Tibial nerve (tissue), 4 donors: ENCODE measurements at regions not wholly inside any gene's neighbourhood (a gene's known extent, or its start where the extent isn't known, plus 50 kb on each side); places are given as distances from the start of the nearest gene placed in this dataset.

Experiments
- DNase-seq, 2 donors: peaks; one replicate each; pipeline ENCODE4 v3.0.0-alpha.2; 2019; ENCODE audit warnings: low spot score in 2 of 2
- H3K27ac ChIP-seq, 4 donors: fragments of 200-600 bp; sonication (generic) in 3 of 4; one replicate each; pipeline ENCODE4 v1.5.1; 2017 to 2019; ENCODE audit warnings: mild to moderate bottlenecking in 1 of 4
- H3K27me3 ChIP-seq, 2 donors: fragments of 200-600 bp; sonication (generic) in 1 of 2; one replicate each; pipeline versions ENCODE4 v1.5.1 to v1.6.0; 2017 to 2019
- H3K36me3 ChIP-seq, 3 donors: fragments of 200-600 bp; sonication (generic); one replicate each; pipeline ENCODE4 v1.5.1; 2018 to 2019
- H3K4me1 ChIP-seq, 4 donors: fragments of 200-600 bp; sonication (generic) in 3 of 4; one replicate each; pipeline ENCODE4 v1.5.1; 2017 to 2019
- H3K4me3 ChIP-seq, 4 donors: fragments of 200-600 bp; sonication (generic) in 3 of 4; one replicate each; pipeline ENCODE4 v1.5.1; 2017 to 2019; ENCODE audit warnings: mild to moderate bottlenecking in 1 of 4, moderate library complexity in 1 of 4
- H3K9me3 ChIP-seq, 4 donors: fragments of 200-600 bp; sonication (generic) in 3 of 4; one replicate each; pipeline ENCODE4 v1.5.1; 2017 to 2019
- EP300 ChIP-seq, 2 donors: sonication (generic); formaldehyde crosslinking; IDR thresholded peaks; one replicate each; pipeline ENCODE4 v1.6.1; 2017; ENCODE audit warnings: antibody characterized with exemption in 2 of 2, mild to moderate bottlenecking in 1 of 2
- POLR2A ChIP-seq, 2 donors: fragments of 450-650 bp; IDR thresholded peaks; one replicate each; pipeline ENCODE4 v1.6.1; 2017; ENCODE audit warnings: antibody characterized with exemption in 2 of 2, mild to moderate bottlenecking in 2 of 2, moderate library complexity in 2 of 2
- WGBS, 2 donors: methylation state at CpG; one replicate each; pipeline ENCODE4 v1.1.5; 2018; 5-methylcytosine and 5-hydroxymethylcytosine counted together
- TF ChIP-seq, protein P1 (sequence below), 5 experiments: fragments of 200-600 bp in 3 of 5; fragments of 450-650 bp in 2 of 5; sonication (generic) in 3 of 5; IDR thresholded peaks; one replicate each; pipeline ENCODE4 v1.5.1; 2016 to 2019; ENCODE audit warnings: antibody characterized with exemption in 5 of 5, mild to moderate bottlenecking in 3 of 5, moderate library complexity in 2 of 5

DNA sequence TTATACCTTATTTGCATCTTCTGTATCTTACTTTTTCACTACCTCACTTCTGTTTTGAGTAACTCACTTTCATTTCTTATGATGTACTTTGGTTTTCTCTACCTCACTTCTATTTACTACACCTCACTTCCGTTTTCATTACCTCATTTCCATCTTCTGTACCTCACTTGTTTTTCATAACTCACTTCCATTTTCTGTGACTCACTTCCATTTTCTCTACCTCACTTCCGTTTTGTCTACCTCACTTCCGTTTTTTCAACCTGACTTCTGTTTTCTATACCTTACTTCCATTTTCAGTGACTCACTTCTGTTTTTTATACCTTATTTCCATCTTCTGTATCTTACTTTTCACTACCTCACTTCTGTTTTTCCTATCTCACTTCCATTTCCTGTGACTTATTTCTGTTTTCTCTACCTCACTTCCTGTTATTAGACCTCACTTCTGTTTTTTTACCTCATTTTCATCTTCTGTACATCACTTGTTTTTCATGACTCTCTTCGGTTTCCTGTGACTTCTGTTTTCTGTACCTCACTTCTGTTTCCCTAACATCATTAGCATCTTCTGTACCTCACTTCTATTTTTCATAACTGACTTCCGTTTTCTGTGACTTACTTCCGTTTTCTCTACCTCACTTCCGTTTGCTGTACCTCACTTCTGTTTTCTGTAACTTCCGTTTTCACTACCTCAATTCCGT lies 493.1 kb upstream of the AKR1E2 start:
- Histone ChIP-seq H3K4me3 (no peak overlapping the region), H3K9me3 (peaks cover 0 to 2% (median 0%) of the 10 kb centered on the region in 4 donors), H3K4me1 (peaks cover 0 to 10% (median 0%) of the 10 kb centered on the region in 4 donors), H3K36me3 (no peaks in the 10 kb centered on the region), H3K27me3 (no peaks in the 10 kb centered on the region), H3K27ac (peak overlapping the region in 2 of 4 donors; percentile 43 to 45)
- WGBS, 2 donors, result 90% methylated on average over 9 of the region's 9 CpGs
- no peak for TF ChIP-seq EP300 (IDR thresholded peaks at IDR 0.05)
- no peak for TF ChIP-seq POLR2A (IDR thresholded peaks at IDR 0.05)
- TF ChIP-seq, protein P1, sequence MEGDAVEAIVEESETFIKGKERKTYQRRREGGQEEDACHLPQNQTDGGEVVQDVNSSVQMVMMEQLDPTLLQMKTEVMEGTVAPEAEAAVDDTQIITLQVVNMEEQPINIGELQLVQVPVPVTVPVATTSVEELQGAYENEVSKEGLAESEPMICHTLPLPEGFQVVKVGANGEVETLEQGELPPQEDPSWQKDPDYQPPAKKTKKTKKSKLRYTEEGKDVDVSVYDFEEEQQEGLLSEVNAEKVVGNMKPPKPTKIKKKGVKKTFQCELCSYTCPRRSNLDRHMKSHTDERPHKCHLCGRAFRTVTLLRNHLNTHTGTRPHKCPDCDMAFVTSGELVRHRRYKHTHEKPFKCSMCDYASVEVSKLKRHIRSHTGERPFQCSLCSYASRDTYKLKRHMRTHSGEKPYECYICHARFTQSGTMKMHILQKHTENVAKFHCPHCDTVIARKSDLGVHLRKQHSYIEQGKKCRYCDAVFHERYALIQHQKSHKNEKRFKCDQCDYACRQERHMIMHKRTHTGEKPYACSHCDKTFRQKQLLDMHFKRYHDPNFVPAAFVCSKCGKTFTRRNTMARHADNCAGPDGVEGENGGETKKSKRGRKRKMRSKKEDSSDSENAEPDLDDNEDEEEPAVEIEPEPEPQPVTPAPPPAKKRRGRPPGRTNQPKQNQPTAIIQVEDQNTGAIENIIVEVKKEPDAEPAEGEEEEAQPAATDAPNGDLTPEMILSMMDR (IDR thresholded peaks at IDR 0.05), result no peak
- DNase-seq, result no peak

DNA sequence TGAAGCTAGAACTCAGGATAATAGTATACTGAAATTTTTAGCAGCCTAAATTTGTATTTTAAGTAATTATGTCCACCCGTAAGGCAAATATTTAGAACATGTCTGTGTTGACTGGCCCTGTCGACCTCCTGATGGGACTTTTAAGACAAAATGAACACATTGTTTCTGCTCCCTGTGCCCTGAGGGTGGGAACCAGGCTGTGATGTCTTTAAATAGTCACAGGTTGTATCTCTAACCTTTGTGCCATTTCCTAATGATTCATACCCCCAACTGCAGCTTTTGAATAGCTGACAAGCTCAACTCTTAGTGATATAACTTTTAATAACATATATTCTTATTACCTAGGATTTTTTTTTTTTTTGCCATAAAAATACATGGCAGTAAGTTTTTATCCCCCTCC lies 494.9 kb upstream of the AKR1E2 start:
- DNase-seq, result no peak
- Histone ChIP-seq H3K4me3 (no peak overlapping the region), H3K27me3 (no peaks in the 10 kb centered on the region), H3K9me3 (peaks cover 0 to 2% (median 0%) of the 10 kb centered on the region in 4 donors), H3K27ac (no peak overlapping the region), H3K4me1 (peaks cover 0 to 10% (median 0%) of the 10 kb centered on the region in 4 donors), H3K36me3 (no peaks in the 10 kb centered on the region)
- TF ChIP-seq, protein P1 (IDR thresholded peaks at IDR 0.05), result no peak
- no peak for TF ChIP-seq EP300 (IDR thresholded peaks at IDR 0.05)
- no peak for TF ChIP-seq POLR2A (IDR thresholded peaks at IDR 0.05)
- 39 to 48% methylated on average over 2 of the region's 2 CpGs for WGBS, 2 donors

DNA sequence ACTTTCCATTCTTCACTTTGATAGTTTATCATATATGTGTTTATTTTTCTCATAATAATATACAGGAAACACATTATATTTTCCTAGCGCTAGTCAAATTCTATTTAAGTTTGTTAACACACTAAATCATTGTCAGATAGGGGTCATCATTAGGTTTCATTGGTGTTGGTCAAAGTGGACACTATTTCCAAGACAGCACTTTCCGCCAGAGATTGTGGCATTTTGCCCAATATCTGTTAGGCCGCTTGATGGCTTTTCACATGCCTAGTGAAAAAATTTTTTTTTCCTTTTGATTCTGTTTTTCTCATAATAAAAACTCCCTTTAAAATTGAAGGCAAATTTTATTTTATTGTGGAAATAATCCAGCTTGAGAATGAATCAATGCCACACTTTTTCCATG lies 495.4 kb upstream of the AKR1E2 start:
- Histone ChIP-seq H3K36me3 (no peaks in the 10 kb centered on the region), H3K27me3 (no peaks in the 10 kb centered on the region), H3K9me3 (peaks cover 0 to 2% (median 0%) of the 10 kb centered on the region in 4 donors), H3K4me3 (no peak overlapping the region), H3K4me1 (peaks cover 0 to 10% (median 0%) of the 10 kb centered on the region in 4 donors), H3K27ac (no peak overlapping the region)
- TF ChIP-seq POLR2A (IDR thresholded peaks at IDR 0.05) (no peak), EP300 (IDR thresholded peaks at IDR 0.05) (no peak)
- TF ChIP-seq, protein P1 (IDR thresholded peaks at IDR 0.05), result no peak
- DNase-seq, result no peak
- WGBS, 2 donors, result 57 to 62% methylated on average over 3 of the region's 3 CpGs

DNA sequence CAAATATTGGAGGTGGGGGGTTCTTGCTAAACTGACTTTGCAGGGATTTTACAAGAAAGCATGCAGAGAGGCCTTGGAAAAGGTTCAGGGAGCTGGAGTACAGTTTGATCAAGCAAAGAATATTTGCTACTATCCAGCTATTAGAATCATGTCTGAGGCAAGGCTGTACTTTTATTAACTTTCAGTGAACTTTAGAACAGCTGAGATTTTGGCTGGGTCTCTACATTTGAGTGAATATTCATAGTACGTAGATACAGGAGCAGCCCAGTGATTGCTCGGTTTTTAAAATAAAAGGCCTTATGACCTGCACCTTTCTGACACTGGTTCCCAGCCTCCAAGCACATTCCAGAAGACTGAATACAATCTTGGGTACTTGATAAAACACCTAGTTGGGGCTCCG lies 496.8 kb upstream of the AKR1E2 start:
- H3K4me1 ChIP-seq, result peaks cover 0 to 10% (median 0%) of the 10 kb centered on the region in 4 donors
- no peak for DNase-seq
- no peak overlapping the region for H3K4me3 ChIP-seq
- TF ChIP-seq, protein P1 (IDR thresholded peaks at IDR 0.05), result no peak
- no peak for TF ChIP-seq POLR2A (IDR thresholded peaks at IDR 0.05)
- no peak for TF ChIP-seq EP300 (IDR thresholded peaks at IDR 0.05)
- 86% methylated on average over 3 of the region's 3 CpGs for WGBS, 2 donors
- peaks cover 0 to 2% (median 0%) of the 10 kb centered on the region in 4 donors for H3K9me3 ChIP-seq
- H3K36me3 ChIP-seq, result no peaks in the 10 kb centered on the region
- H3K27ac ChIP-seq, result no peak overlapping the region
- no peaks in the 10 kb centered on the region for H3K27me3 ChIP-seq

DNA sequence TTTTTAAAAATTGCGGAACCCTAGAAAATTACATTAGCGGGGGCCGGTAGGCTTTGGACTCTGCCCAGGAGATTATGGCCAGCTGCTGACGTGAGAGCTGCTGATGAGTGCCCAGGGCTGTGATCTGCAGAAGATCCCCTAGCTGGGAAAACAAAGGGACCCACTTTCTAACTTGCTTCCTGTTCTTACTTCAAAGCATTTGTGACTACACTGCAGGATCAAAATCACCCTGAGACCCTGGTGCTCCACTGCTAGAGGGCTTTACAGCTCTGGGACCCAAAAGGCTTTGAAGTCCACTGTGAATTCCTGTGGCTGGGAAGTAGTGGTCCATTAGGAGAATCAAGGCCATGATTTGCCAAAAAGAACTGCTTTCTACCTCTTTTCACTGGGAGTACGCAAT lies 499.4 kb upstream of the AKR1E2 start:
- no peak for TF ChIP-seq EP300 (IDR thresholded peaks at IDR 0.05)
- TF ChIP-seq, protein P1 (IDR thresholded peaks at IDR 0.05), result no peak
- no peak for TF ChIP-seq POLR2A (IDR thresholded peaks at IDR 0.05)
- Histone ChIP-seq H3K4me1 (peaks cover 0 to 10% (median 0%) of the 10 kb centered on the region in 4 donors), H3K27me3 (no peaks in the 10 kb centered on the region), H3K9me3 (no peaks in the 10 kb centered on the region), H3K27ac (no peak overlapping the region), H3K4me3 (no peak overlapping the region), H3K36me3 (no peaks in the 10 kb centered on the region)
- 91 to 97% methylated on average over 5 of the region's 5 CpGs for WGBS, 2 donors
- DNase-seq, result no peak
